IPS-20b (cell line): ENCODE measurements at regions not wholly inside any gene's neighbourhood (a gene's known extent, or its start where the extent isn't known, plus 50 kb on each side); places are given as distances from the start of the nearest gene placed in this dataset.

Experiments
- H3K27ac ChIP-seq: one replicate; pipeline ENCODE4 v1.5.1; 2013; ENCODE audit warnings: low read length
- H3K27me3 ChIP-seq: 2 replicates; pipeline ENCODE4 v1.6.1; 2013; ENCODE audit warnings: mild to moderate bottlenecking, low read length, inconsistent platforms; ENCODE audit not compliant: insufficient read depth
- H3K36me3 ChIP-seq: 2 replicates; pipeline ENCODE4 v1.6.1; 2013; ENCODE audit warnings: low read depth, mild to moderate bottlenecking, inconsistent platforms, low read length, moderate library complexity; ENCODE audit not compliant: insufficient read depth
- H3K4me1 ChIP-seq: 2 replicates; pipeline ENCODE4 v1.6.1; 2013; ENCODE audit warnings: mild to moderate bottlenecking, control low read depth, inconsistent platforms, low read length, moderate library complexity; ENCODE audit not compliant: insufficient read depth
- H3K4me3 ChIP-seq: 2 replicates; pipeline ENCODE4 v1.5.1; 2013; ENCODE audit warnings: mild to moderate bottlenecking, low read length, inconsistent platforms
- H3K9ac ChIP-seq: 2 replicates; pipeline ENCODE4 v1.6.1; 2013; ENCODE audit warnings: low read depth, mild to moderate bottlenecking, inconsistent platforms, low read length, moderate library complexity
- H3K9me3 ChIP-seq: 2 replicates; pipeline ENCODE4 v1.6.1; 2013; ENCODE audit warnings: mild to moderate bottlenecking, low read depth, low read length, inconsistent platforms; ENCODE audit not compliant: insufficient read depth

DNA sequence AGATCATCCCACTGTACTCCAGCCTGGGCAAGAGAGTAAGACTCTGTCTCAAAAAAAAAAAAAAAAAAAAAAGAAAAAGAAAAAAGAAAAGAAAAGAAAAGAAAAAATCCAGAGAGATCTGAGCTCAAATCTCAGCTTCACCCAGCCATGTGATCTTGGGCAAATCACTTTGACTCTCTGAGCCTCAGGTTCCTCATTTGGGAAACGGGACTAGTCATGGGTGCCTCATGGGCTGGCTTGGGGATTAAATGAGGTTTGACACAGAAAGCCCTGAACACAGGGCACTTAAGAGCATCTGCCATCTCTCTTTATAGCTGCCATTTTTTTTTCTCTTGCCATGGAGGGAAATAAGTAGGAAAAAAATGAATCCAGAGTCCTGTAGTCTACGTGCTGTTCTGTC is 86.2 kb upstream of the MYL2 start:
- no peak overlapping the region for H3K27ac ChIP-seq
- no peaks in the 10 kb centered on the region for H3K27me3 ChIP-seq

DNA sequence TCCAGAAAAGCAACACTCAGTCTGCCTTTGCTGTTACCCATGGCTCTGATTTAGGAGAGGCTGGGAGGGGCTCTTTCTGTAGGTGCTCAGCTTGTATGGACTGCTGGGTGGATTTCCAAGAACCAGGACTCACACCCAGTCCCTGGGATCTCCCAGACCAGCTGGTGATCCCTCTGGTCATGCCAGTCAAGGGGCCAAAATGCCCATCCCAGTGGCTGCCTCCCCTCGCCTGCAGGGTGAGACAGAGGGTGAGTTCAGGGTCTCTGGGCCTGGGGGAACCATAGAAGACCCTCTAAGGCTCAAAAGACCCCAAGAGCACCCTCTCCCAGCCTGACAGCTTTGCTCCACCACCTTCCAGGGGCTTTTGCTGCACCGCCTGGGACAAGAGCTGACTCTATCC is 78.6 kb upstream of the MYL2 start:
- H3K27me3 ChIP-seq: no peaks in the 10 kb centered on the region
- H3K9me3 ChIP-seq: 0 out of 2 replicates have a peak, but pooled peaks cover 5% of the 10 kb centered on the region
- no peaks in the 10 kb centered on the region for H3K4me1 ChIP-seq
- no peaks in the 10 kb centered on the region for H3K36me3 ChIP-seq
- no peak overlapping the region for H3K27ac ChIP-seq
- H3K4me3 ChIP-seq: no peak overlapping the region
- H3K9ac ChIP-seq: no peak overlapping the region

More for the DNA sequence above, 86.2 kb upstream of the MYL2 start:
- H3K9me3 ChIP-seq: no peaks in the 10 kb centered on the region
- no peak overlapping the region for H3K9ac ChIP-seq
- H3K36me3 ChIP-seq: no peaks in the 10 kb centered on the region
- H3K4me1 ChIP-seq: no peaks in the 10 kb centered on the region
- H3K4me3 ChIP-seq: no peak overlapping the region

DNA sequence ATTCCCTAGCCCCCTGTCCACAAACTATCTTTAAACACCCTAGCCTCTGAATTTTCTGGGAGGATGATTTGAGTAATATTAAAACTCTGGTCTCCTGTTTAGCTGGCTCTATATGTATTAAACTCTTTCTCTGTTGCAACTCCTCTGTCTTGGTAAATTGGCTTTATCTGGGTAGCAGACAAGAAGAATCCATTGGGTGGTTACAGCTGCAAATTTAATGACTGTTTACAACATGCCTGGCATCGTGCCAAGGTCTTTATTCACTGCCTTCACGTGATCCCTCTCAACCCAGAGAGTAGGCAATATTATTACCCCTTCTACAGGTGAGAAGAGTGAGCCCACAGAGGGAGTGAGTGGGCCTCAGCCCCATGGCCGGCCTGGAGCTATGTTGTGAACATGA is 77.8 kb upstream of the MYL2 start:
- H3K27me3 ChIP-seq: no peaks in the 10 kb centered on the region
- H3K36me3 ChIP-seq: no peaks in the 10 kb centered on the region
- H3K4me3 ChIP-seq: no peak overlapping the region
- no peaks in the 10 kb centered on the region for H3K4me1 ChIP-seq
- no peak overlapping the region for H3K27ac ChIP-seq
- H3K9me3 ChIP-seq: 0 out of 2 replicates have a peak, but pooled peaks cover 5% of the 10 kb centered on the region
- H3K9ac ChIP-seq: no peak overlapping the region

DNA sequence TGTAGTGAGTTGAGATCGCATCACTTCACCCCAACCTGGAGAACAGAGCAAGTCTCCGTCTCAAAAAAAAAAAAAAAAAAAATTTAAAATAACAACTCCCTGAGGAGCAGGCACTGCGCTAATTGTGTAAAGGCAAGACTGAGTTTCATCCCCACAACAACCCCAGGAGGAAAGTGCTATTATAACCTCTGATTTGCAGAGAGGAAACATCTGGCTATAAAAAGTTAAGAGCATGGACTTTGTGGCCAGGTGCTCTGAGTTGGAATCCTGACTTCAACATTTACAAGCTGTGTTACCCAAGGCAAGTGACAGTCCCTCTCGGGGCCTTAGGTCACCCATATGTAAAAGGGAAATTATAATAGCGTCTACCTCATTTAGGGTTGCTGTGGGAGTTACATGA is 76.0 kb upstream of the MYL2 start:
- Histone ChIP-seq H3K36me3 (no peaks in the 10 kb centered on the region), H3K27ac (no peak overlapping the region), H3K4me3 (no peak overlapping the region), H3K27me3 (no peaks in the 10 kb centered on the region), H3K4me1 (no peaks in the 10 kb centered on the region), H3K9me3 (0 out of 2 replicates have a peak, but pooled peaks cover 5% of the 10 kb centered on the region), H3K9ac (no peak overlapping the region)

DNA sequence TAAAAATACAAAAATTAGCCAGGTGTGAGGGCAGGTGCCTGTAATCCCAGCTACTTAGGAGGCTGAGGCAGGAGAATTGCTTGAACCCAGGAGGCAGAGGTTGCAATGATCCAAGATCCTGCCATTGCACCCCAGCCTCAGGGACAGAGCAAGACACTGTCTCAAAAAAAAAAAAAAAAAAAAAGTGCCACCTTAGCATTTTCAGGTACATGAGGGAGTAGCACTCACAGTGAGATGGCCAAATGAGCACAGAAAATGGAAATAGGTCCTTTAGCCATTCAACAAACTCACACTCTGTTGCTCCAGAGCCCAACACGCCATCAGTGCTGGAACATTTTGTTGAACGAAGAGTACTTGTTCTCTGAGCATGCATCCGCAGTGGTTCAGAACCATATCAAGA is 75.2 kb upstream of the MYL2 start:
- 0 out of 2 replicates have a peak, but pooled peaks cover 5% of the 10 kb centered on the region for H3K9me3 ChIP-seq
- H3K9ac ChIP-seq: no peak overlapping the region

DNA sequence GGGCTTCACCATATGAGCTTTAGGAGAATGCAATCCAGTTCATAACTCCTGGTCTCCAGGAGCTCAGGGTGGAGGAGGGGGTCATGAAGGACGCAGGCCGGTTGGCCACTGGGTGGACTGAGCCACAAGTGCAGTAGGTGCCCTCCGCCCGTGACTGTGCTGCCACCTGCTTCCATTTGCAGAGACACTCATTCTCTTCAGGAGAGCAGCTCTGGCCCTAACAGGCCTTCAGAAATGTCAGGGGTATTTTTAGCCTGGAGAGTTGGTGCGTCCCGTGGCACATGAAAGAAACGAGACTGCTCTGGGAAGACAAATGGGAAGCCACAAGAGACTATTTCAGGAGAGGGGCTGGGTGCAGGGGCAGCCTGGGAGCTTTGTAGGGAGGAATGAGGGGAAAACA is 74.6 kb upstream of the MYL2 start:
- Histone ChIP-seq H3K27ac (no peak overlapping the region), H3K9me3 (0 out of 2 replicates have a peak, but pooled peaks cover 5% of the 10 kb centered on the region), H3K9ac (no peak overlapping the region)

More for the DNA sequence above, 75.2 kb upstream of the MYL2 start:
- Histone ChIP-seq H3K4me1 (no peaks in the 10 kb centered on the region), H3K27ac (no peak overlapping the region), H3K36me3 (no peaks in the 10 kb centered on the region), H3K27me3 (no peaks in the 10 kb centered on the region), H3K4me3 (no peak overlapping the region)

DNA sequence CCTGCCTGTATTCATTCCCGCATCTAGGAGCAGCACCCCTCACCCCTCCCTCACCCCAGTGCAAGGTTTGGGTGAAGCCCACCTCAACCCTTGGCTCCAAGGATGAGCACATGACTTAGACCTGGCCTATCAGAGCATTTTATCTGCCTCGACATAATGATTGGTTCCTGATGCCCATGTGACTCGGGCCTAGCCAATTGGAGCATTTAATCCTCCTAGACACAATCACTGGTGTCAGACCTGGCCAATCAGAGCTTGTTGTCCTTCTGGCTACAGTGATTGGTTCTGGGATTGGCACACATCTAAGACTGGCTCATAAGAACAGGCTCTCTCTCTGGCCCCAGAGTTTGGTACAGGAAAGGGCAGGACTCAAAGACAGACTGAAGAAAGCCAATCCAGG is 73.1 kb upstream of the MYL2 start:
- Histone ChIP-seq H3K36me3 (no peaks in the 10 kb centered on the region), H3K9me3 (0 out of 2 replicates have a peak, but pooled peaks cover 3% of the 10 kb centered on the region), H3K4me3 (no peak overlapping the region), H3K27me3 (no peaks in the 10 kb centered on the region), H3K4me1 (no peaks in the 10 kb centered on the region), H3K9ac (no peak overlapping the region), H3K27ac (no peak overlapping the region)

More for the DNA sequence above, 74.6 kb upstream of the MYL2 start:
- no peaks in the 10 kb centered on the region for H3K4me1 ChIP-seq
- H3K4me3 ChIP-seq: no peak overlapping the region
- no peaks in the 10 kb centered on the region for H3K27me3 ChIP-seq
- no peaks in the 10 kb centered on the region for H3K36me3 ChIP-seq

DNA sequence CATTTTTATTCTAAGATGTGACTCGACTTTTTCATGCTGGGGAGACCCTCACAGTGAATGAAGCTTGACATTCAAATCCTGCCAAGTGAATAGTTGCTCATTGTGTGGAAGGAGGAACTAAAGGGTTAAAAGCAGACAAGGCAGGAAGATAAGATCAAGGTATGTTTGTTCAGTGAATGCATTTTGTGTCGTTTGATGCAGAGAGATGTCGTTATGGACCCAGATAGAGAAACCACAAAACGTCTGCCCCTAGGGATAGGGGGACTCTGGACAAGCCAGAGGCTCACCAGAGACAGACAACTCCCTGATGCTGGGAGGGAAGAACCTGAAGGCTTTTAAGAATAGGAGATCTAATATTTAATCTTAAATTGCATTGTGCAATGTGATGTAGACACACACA is 72.5 kb upstream of the MYL2 start:
- Histone ChIP-seq H3K27ac (no peak overlapping the region), H3K9me3 (no peaks in the 10 kb centered on the region), H3K27me3 (no peaks in the 10 kb centered on the region), H3K9ac (no peak overlapping the region), H3K4me3 (no peak overlapping the region), H3K36me3 (no peaks in the 10 kb centered on the region), H3K4me1 (no peaks in the 10 kb centered on the region)

DNA sequence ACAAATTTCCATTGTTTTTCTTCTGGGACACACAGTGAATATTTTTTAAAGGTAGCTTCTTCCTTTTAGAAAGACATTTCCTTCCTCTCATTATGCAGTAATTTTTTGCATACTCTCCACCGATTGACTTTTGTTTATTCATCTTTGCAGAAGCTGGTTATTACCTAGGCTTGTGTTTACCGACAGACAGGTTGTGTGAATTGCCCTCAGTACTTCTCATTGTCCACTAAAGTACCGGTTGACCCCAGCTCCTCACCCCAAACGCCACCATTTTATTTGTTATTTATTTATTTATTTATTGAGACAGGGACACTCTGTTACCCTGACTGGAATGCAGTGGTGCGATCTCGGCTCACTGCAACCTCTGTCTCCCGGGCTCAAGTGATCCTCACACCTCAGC is 63.4 kb upstream of the MYL2 start:
- no peaks in the 10 kb centered on the region for H3K36me3 ChIP-seq
- H3K27me3 ChIP-seq: peaks cover 3% of the 10 kb centered on the region; the same call in 1 of the 2 replicates
- H3K9me3 ChIP-seq: no peaks in the 10 kb centered on the region
- H3K4me3 ChIP-seq: no peak overlapping the region
- H3K4me1 ChIP-seq: no peaks in the 10 kb centered on the region
- no peak overlapping the region for H3K9ac ChIP-seq
- no peak overlapping the region for H3K27ac ChIP-seq

DNA sequence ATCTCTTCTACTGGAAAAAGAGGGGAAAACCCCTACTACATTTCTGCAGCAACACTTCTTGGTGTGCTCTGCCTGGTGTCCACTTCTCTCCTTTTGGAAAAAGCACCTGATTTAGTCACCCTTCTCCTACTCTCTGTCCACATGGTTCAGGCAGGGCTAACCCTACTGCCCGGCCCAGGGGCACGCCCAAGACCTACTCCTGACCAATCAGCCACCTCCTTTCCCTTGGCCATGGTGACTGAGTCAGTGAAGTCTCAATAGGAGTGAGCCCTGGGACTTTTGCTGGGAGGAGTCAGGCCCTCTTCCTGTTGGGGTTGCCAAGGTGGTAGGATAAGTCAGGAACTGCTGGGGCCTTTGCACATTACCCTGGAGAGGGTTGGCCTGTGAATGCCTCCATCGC is 52.5 kb upstream of the MYL2 start:
- H3K4me1 ChIP-seq: no peaks in the 10 kb centered on the region
- no peak overlapping the region for H3K27ac ChIP-seq
- H3K9ac ChIP-seq: no peak overlapping the region
- H3K4me3 ChIP-seq: no peak overlapping the region
- H3K9me3 ChIP-seq: no peaks in the 10 kb centered on the region
- no peaks in the 10 kb centered on the region for H3K36me3 ChIP-seq
- no peaks in the 10 kb centered on the region for H3K27me3 ChIP-seq

DNA sequence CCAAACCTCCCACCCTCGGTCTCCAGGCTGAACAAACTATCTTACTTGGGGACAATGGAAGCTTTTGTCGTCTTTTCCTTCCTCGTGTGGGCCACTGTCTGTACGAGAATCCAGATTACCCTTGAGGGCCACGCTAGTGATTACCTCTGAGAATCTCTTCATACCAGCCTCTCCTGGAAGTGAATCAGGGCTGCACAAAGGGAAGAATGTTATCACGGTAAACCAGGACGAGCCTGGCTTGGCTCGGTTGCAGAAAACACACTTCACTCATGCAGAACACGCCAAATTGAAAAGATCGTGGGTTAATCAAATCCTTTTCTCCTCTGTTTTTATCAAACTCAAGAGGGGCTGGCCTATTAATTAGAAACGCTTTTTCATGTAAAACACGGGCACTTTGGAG is 51.6 kb upstream of the MYL2 start:
- Histone ChIP-seq H3K36me3 (no peaks in the 10 kb centered on the region), H3K9me3 (no peaks in the 10 kb centered on the region), H3K4me3 (no peak overlapping the region), H3K27me3 (no peaks in the 10 kb centered on the region), H3K9ac (no peak overlapping the region), H3K4me1 (no peaks in the 10 kb centered on the region), H3K27ac (no peak overlapping the region)

DNA sequence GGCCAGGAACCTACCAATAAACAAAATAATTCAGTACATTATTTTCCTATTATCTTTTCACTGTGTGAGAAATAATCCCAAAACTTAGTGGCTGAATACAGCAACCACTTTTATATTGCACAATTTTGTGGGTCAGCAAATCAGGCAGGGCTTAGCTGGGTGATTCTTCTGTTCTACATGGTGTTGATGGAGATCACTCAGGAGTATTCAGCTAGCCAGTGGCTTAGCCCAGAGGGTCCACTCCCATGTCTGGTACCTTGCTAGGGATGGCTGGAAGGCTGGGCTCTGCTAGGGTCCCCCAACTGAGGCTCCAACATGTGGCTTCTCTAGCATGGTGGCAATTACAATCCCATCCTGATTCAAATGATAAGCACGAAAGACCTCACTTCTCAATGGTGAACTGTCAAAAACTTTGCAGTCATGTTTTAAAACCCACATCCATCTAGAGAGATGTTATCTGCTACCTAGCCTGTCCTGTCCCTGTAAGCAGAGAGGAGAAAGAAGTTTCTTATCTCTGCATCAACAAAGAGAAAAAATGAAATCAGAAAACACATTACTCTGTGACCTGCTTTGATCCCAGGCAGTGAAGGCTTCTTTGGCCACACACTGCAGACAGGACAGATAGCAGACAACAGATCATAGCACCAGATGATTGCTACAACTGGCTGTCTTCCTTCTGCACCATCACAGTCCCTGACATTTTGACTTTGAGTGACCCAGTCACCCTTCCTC is 51.0 kb upstream of the MYL2 start:
- no peak overlapping the region for H3K4me3 ChIP-seq
- H3K36me3 ChIP-seq: no peaks in the 10 kb centered on the region
- no peaks in the 10 kb centered on the region for H3K4me1 ChIP-seq
- no peak overlapping the region for H3K27ac ChIP-seq
- no peaks in the 10 kb centered on the region for H3K27me3 ChIP-seq
- H3K9ac ChIP-seq: no peak overlapping the region
- no peaks in the 10 kb centered on the region for H3K9me3 ChIP-seq
